HEK293 (cell line): ENCODE measurements at regions not wholly inside any gene's neighbourhood (a gene's known extent, or its start where the extent isn't known, plus 50 kb on each side); places are given as distances from the start of the nearest gene placed in this dataset.

Experiments used
- CTCF ChIA-PET: fragments of 350-600 bp; formaldehyde crosslinking; extraction: SDS; loops from one replicate; lab custom pipeline; 2021; ENCODE audit warnings: antibody characterized with exemption; lab: Yijun Ruan, JAX
- POLR2A ChIA-PET: fragments of 300-600 bp; formaldehyde crosslinking; extraction: SDS; loops from one replicate; lab custom pipeline; 2020; ENCODE audit warnings: antibody characterized with exemption, inconsistent platforms; lab: Yijun Ruan, JAX
- H3K27ac ChIP-seq: fragments of 200-500 bp; sonication (Bioruptor generic); 2 replicates; pipeline ENCODE4 v1.5.1; 2014; ENCODE audit warnings: low read depth, low read length, control low read depth, inconsistent platforms; ENCODE audit errors: extremely low read depth
- H3K36me3 ChIP-seq, 2 experiments: fragments of 200-500 bp in 1 of 2; sonication (Bioruptor generic) in 1 of 2; 1 replicate in 1 of 2; 2 replicates in 1 of 2; pipeline ENCODE4 v1.5.1; 2014 to 2017; ENCODE audit warnings: inconsistent platforms in 2 of 2, low read length in 2 of 2; ENCODE audit not compliant: control insufficient read depth in 2 of 2, insufficient read depth in 1 of 2
- H3K4me1 ChIP-seq: fragments of 200-500 bp; sonication (Bioruptor generic); 2 replicates; pipeline ENCODE4 v1.5.1; 2014; ENCODE audit warnings: mild to moderate bottlenecking, low read length, inconsistent platforms; ENCODE audit not compliant: control insufficient read depth, insufficient read depth
- H3K4me3 ChIP-seq: 2 replicates; pipeline ENCODE4 v1.5.1; 2011; ENCODE audit warnings: low read depth, mild to moderate bottlenecking, control low read depth, low read length, moderate library complexity
- H3K9me3 ChIP-seq: fragments of 200-500 bp; sonication (Bioruptor generic); 2 replicates; pipeline ENCODE4 v1.5.1; 2014; ENCODE audit warnings: low read depth, low read length, inconsistent platforms; ENCODE audit not compliant: control insufficient read depth, insufficient read depth
- FEZF1 ChIP-seq: fragments of 450-650 bp; formaldehyde crosslinking; IDR thresholded peaks from 2 replicates; pipeline ENCODE4 v1.5.1; 2016; ENCODE audit warnings: missing biosample characterization, missing genetic modification characterization
- KLF7 ChIP-seq: fragments of 450-650 bp; formaldehyde crosslinking; IDR thresholded peaks from 2 replicates; pipeline ENCODE4 v1.5.1; 2016; ENCODE audit warnings: missing biosample characterization, missing genetic modification characterization, borderline replicate concordance
- OSR2 ChIP-seq: fragments of 450-650 bp; formaldehyde crosslinking; IDR thresholded peaks from 2 replicates; pipeline ENCODE4 v1.5.1; 2016; ENCODE audit warnings: missing biosample characterization, missing genetic modification characterization
- ZFHX2 ChIP-seq: fragments of 450-650 bp; formaldehyde crosslinking; conservative IDR thresholded peaks from 2 replicates; pipeline ENCODE4 v1.5.1; 2016; ENCODE audit warnings: missing biosample characterization, missing genetic modification characterization
- ZFP41 ChIP-seq: fragments of 450-650 bp; formaldehyde crosslinking; IDR thresholded peaks from 2 replicates; pipeline ENCODE4 v1.5.1; 2016; ENCODE audit warnings: missing biosample characterization, missing genetic modification characterization, borderline replicate concordance
- ZNF133 ChIP-seq: fragments of 450-650 bp; formaldehyde crosslinking; IDR thresholded peaks from 2 replicates; pipeline ENCODE4 v1.5.1; 2016; ENCODE audit warnings: missing biosample characterization, missing genetic modification characterization
- ZNF138 ChIP-seq: fragments of 450-650 bp; formaldehyde crosslinking; IDR thresholded peaks from 2 replicates; pipeline ENCODE4 v1.5.1; 2016; ENCODE audit warnings: missing biosample characterization, missing genetic modification characterization, borderline replicate concordance
- ZNF184 ChIP-seq: fragments of 450-650 bp; IDR thresholded peaks from 2 replicates; pipeline ENCODE4 v1.5.1; 2018; ENCODE audit warnings: missing biosample characterization, mild to moderate bottlenecking, missing genetic modification characterization
- ZNF324 ChIP-seq: fragments of 450-650 bp; formaldehyde crosslinking; IDR thresholded peaks from 2 replicates; pipeline ENCODE4 v1.5.1; 2016; ENCODE audit warnings: missing biosample characterization, missing genetic modification characterization
- ZNF670 ChIP-seq: fragments of 450-650 bp; formaldehyde crosslinking; IDR thresholded peaks from 2 replicates; pipeline ENCODE4 v1.5.1; 2016; ENCODE audit warnings: missing biosample characterization, missing genetic modification characterization, low read depth
- TF ChIP-seq, protein P1 (sequence below): fragments of 450-650 bp; formaldehyde crosslinking; IDR thresholded peaks from 2 replicates; pipeline ENCODE4 v1.5.1; 2016; ENCODE audit warnings: missing biosample characterization, missing genetic modification characterization
- TF ChIP-seq, protein P2 (sequence below): fragments of 450-650 bp; formaldehyde crosslinking; IDR thresholded peaks from 2 replicates; pipeline ENCODE4 v1.5.1; 2017; ENCODE audit warnings: missing biosample characterization, missing genetic modification characterization
- TF ChIP-seq, protein P3 (sequence below): fragments of 450-650 bp; formaldehyde crosslinking; IDR thresholded peaks from 2 replicates; pipeline ENCODE4 v1.5.1; 2016; ENCODE audit warnings: missing biosample characterization, missing genetic modification characterization
- TF ChIP-seq, protein P4 (sequence below): fragments of 450-650 bp; formaldehyde crosslinking; optimal IDR thresholded peaks from 2 replicates; pipeline ENCODE3; 2016; ENCODE audit warnings: missing biosample characterization, mild to moderate bottlenecking, missing genetic modification characterization
- TF ChIP-seq, protein P5 (sequence below): fragments of 450-650 bp; formaldehyde crosslinking; IDR thresholded peaks from 2 replicates; pipeline ENCODE4 v1.5.1; 2016; ENCODE audit warnings: missing biosample characterization, missing genetic modification characterization

DNA sequence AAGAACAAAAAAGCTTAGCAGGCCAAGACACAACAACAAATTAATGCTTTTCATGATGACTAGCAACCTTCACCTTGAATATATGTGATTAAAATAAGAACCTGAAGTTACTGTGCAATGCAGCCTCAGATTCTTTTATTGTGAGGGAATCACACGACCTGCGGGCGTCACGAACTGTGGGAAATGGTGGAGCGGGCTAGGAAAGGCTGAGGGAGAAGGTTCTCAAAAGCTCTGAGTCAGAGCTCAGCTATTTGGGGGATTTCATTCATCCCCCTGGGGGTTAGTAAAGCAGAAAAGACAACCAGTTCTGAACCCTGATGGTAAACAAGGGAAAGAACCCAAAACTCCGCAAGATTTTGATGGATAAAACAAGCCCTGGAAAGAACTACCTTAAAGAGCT lies 89.3 kb upstream of the NCKAP5 start (continued):
- TF ChIP-seq, protein P1, sequence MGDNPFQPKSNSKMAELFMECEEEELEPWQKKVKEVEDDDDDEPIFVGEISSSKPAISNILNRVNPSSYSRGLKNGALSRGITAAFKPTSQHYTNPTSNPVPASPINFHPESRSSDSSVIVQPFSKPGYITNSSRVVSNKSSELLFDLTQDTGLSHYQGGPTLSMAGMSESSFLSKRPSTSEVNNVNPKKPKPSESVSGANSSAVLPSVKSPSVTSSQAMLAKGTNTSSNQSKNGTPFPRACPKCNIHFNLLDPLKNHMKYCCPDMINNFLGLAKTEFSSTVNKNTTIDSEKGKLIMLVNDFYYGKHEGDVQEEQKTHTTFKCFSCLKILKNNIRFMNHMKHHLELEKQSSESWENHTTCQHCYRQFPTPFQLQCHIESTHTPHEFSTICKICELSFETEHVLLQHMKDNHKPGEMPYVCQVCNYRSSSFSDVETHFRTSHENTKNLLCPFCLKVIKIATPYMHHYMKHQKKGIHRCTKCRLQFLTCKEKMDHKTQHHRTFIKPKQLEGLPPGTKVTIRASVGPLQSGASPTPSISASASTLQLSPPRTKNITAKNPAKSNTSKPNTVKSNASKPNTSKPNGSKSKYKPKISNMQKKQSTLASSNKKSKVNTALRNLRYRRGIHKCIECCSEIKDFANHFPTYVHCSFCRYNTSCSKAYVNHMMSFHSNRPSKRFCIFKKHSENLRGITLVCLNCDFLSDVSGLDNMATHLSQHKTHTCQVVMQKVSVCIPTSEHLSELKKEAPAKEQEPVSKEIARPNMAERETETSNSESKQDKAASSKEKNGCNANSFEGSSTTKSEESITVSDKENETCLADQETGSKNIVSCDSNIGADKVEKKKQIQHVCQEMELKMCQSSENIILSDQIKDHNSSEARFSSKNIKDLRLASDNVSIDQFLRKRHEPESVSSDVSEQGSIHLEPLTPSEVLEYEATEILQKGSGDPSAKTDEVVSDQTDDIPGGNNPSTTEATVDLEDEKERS (tag by site-specific recombination): no peak
- TF ChIP-seq, protein P2, sequence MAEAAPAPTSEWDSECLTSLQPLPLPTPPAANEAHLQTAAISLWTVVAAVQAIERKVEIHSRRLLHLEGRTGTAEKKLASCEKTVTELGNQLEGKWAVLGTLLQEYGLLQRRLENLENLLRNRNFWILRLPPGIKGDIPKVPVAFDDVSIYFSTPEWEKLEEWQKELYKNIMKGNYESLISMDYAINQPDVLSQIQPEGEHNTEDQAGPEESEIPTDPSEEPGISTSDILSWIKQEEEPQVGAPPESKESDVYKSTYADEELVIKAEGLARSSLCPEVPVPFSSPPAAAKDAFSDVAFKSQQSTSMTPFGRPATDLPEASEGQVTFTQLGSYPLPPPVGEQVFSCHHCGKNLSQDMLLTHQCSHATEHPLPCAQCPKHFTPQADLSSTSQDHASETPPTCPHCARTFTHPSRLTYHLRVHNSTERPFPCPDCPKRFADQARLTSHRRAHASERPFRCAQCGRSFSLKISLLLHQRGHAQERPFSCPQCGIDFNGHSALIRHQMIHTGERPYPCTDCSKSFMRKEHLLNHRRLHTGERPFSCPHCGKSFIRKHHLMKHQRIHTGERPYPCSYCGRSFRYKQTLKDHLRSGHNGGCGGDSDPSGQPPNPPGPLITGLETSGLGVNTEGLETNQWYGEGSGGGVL (tag by site-specific recombination): no peak
- TF ChIP-seq FEZF1 (tag by site-specific recombination): no peak
- TF ChIP-seq, all 188 proteins: peak for 0

DNA sequence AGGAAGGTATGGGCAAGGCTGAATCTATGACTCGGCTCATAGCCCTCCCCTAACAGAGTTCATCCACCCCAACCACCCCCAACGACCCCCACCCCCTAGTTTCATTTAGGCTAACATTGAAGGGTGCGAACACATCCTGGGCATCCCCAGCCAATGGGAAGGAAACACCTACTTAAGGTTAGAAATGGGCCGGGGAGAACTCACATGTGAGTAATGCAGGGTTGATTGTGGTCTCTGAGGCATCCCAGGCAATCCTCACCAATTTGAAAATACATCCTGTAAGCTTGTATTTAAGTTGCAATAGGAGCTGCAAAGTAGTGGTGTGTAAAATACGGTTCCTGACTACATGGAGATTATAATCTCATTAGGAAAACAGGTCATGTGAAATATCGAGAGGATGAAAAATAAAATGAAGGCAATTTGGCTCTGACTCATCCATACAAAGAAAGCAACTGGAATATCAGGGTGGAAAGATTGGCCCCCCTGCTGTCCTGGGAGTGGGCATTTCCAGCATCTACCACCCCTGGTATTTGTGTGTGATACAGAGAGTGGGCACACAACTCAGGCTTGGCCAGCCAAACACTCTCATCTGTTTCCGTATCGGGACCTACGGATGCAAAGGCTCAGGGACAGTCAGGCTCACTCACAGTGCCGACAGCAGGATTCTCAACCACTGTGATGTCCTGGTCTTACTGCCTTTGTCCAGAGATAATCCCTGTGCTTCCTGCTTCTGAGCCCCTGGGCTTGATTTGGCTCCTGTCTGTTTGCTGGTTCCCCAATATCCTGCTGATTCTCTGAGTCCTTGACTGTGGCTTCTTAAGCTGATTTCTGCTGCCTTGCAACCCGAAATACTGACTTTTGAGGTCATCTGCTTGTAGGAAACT lies 90.0 kb upstream of the NCKAP5 start:
- ChIA-PET POLR2A (no interaction called here), CTCF (interaction anchor here (0.6 to 0.9 kb wide), 2 partner anchors 17 to 1060 kb away, joined by 3 read pairs; no protein-coding TSS in a partner anchor)
- no peaks in the 10 kb centered on the region for H3K36me3 ChIP-seq
- peaks cover 6% of the 10 kb centered on the region for H3K4me1 ChIP-seq
- H3K27ac ChIP-seq: no peak overlapping the region
- TF ChIP-seq ZFP41 (tag by site-specific recombination) (no peak), KLF7 (tag by site-specific recombination) (no peak), OSR2 (no peak), ZNF133 (no peak), ZFHX2 (tag by site-specific recombination) (no peak), ZNF324 (tag by site-specific recombination) (no peak), ZNF670 (tag by site-specific recombination) (no peak), ZNF138 (tag by site-specific recombination) (no peak)
- TF ChIP-seq, protein P2 (tag by site-specific recombination): no peak
- TF ChIP-seq, protein P3, sequence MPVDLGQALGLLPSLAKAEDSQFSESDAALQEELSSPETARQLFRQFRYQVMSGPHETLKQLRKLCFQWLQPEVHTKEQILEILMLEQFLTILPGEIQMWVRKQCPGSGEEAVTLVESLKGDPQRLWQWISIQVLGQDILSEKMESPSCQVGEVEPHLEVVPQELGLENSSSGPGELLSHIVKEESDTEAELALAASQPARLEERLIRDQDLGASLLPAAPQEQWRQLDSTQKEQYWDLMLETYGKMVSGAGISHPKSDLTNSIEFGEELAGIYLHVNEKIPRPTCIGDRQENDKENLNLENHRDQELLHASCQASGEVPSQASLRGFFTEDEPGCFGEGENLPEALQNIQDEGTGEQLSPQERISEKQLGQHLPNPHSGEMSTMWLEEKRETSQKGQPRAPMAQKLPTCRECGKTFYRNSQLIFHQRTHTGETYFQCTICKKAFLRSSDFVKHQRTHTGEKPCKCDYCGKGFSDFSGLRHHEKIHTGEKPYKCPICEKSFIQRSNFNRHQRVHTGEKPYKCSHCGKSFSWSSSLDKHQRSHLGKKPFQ (tag by site-specific recombination): no peak
- no peak overlapping the region for H3K4me3 ChIP-seq
- H3K9me3 ChIP-seq: no peaks in the 10 kb centered on the region

DNA sequence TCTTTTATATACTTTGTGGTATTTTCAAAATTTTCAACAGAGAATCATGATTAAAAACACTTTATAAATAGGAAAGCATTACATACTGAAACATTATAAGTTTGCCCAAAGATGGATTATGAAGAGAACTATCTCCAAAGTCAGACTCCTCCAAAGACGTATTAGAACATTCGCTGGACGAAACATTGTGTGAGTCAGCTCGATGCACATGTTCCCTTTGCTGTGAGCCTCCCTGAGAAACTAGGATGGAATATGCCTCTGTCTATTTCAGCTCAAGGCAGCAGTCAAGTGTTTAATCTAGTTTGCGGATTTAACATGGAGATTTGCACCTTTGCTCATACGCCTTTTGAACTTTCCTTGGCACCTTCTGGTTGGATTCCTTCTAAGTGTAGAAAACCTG lies 92.2 kb upstream of the NCKAP5 start:
- H3K4me3 ChIP-seq: no peak overlapping the region
- H3K9me3 ChIP-seq: no peaks in the 10 kb centered on the region
- ChIA-PET POLR2A (no interaction called here), CTCF (interaction anchor here (0.8 kb wide), 1 partner anchor 200 kb away, joined by 3 read pairs; no protein-coding TSS in a partner anchor)
- H3K36me3 ChIP-seq: no peaks in the 10 kb centered on the region
- peaks cover 6% of the 10 kb centered on the region for H3K4me1 ChIP-seq
- no peak overlapping the region for H3K27ac ChIP-seq
- TF ChIP-seq, protein P4, sequence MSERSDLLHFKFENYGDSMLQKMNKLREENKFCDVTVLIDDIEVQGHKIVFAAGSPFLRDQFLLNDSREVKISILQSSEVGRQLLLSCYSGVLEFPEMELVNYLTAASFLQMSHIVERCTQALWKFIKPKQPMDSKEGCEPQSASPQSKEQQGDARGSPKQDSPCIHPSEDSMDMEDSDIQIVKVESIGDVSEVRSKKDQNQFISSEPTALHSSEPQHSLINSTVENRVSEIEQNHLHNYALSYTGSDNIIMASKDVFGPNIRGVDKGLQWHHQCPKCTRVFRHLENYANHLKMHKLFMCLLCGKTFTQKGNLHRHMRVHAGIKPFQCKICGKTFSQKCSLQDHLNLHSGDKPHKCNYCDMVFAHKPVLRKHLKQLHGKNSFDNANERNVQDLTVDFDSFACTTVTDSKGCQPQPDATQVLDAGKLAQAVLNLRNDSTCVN (tag by site-specific recombination): no peak
- TF ChIP-seq ZNF184: no peak
- TF ChIP-seq, protein P5, sequence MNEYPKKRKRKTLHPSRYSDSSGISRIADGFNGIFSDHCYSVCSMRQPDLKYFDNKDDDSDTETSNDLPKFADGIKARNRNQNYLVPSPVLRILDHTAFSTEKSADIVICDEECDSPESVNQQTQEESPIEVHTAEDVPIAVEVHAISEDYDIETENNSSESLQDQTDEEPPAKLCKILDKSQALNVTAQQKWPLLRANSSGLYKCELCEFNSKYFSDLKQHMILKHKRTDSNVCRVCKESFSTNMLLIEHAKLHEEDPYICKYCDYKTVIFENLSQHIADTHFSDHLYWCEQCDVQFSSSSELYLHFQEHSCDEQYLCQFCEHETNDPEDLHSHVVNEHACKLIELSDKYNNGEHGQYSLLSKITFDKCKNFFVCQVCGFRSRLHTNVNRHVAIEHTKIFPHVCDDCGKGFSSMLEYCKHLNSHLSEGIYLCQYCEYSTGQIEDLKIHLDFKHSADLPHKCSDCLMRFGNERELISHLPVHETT (tag by site-specific recombination): no peak
